ENCODE measurements at regions not wholly inside any gene's neighbourhood (a gene's known extent, or its start where the extent isn't known, plus 50 kb on each side); places are given as distances from the start of the nearest gene placed in this dataset.

GRCh38 chr5:6000867-6001266 is 377.5 kb downstream of the MED10 start:
- DNase-seq, result no peak
- no peaks in the 10 kb centered on the region for H3K9me3 Mint-ChIP-seq
- H3K4me1 Mint-ChIP-seq, result no peaks in the 10 kb centered on the region
- no peaks in the 10 kb centered on the region for H3K36me3 Mint-ChIP-seq (ENCODE audit: low read depth)
- no peak overlapping the region for H3K4me3 Mint-ChIP-seq
- intact Hi-C loops (cut with micrococcal nuclease), result no loop called here
- no peaks in the 10 kb centered on the region for H3K27me3 Mint-ChIP-seq
- H3K27ac Mint-ChIP-seq, result no peak overlapping the region

GRCh38 chr5:5995819-5996218 is 382.5 kb downstream of the MED10 start:
- H3K4me3 Mint-ChIP-seq, result no peak overlapping the region
- no peaks in the 10 kb centered on the region for H3K36me3 Mint-ChIP-seq (ENCODE audit: low read depth)
- no peak overlapping the region for H3K27ac Mint-ChIP-seq
- no peaks in the 10 kb centered on the region for H3K27me3 Mint-ChIP-seq
- no peaks in the 10 kb centered on the region for H3K4me1 Mint-ChIP-seq
- intact Hi-C loops (cut with micrococcal nuclease), result no loop called here
- DNase-seq, result no peak
- peaks cover 11% of the 10 kb centered on the region for H3K9me3 Mint-ChIP-seq

GRCh38 chr5:5986492-5987178 is 391.7 kb downstream of the MED10 start:
- Mint-ChIP-seq H3K27ac (no peak overlapping the region), H3K27me3 (no peaks in the 10 kb centered on the region), H3K4me3 (no peak overlapping the region), H3K9me3 (no peaks in the 10 kb centered on the region), H3K4me1 (no peaks in the 10 kb centered on the region), H3K36me3 (ENCODE audit: low read depth) (no peaks in the 10 kb centered on the region)
- intact Hi-C loops (cut with micrococcal nuclease), result no loop called here
- DNase-seq, result no peak

- Mint-ChIP-seq H3K36me3 (ENCODE audit: low read depth) (no peaks in the 10 kb centered on the region), H3K9me3 (no peaks in the 10 kb centered on the region), H3K27ac (no peak overlapping the region), H3K4me1 (no peaks in the 10 kb centered on the region), H3K4me3 (no peak overlapping the region), H3K27me3 (no peaks in the 10 kb centered on the region)
- no peak for DNase-seq
- intact Hi-C loops (cut with micrococcal nuclease), result no loop called here
Observed at GRCh38 chr5:5985332-5985731, 393.0 kb downstream of the MED10 start.

- intact Hi-C loops (cut with micrococcal nuclease), result no loop called here
- Mint-ChIP-seq H3K4me3 (no peak overlapping the region), H3K4me1 (no peaks in the 10 kb centered on the region), H3K36me3 (ENCODE audit: low read depth) (no peaks in the 10 kb centered on the region), H3K27ac (no peak overlapping the region), H3K27me3 (no peaks in the 10 kb centered on the region), H3K9me3 (no peaks in the 10 kb centered on the region)
- DNase-seq, result no peak
Observed at GRCh38 chr5:5983261-5983980, 394.9 kb downstream of the MED10 start.

- Mint-ChIP-seq H3K27me3 (no peaks in the 10 kb centered on the region), H3K4me1 (no peaks in the 10 kb centered on the region), H3K27ac (no peak overlapping the region), H3K9me3 (no peaks in the 10 kb centered on the region), H3K36me3 (ENCODE audit: low read depth) (no peaks in the 10 kb centered on the region), H3K4me3 (no peak overlapping the region)
- DNase-seq, result no peak
- intact Hi-C loops (cut with micrococcal nuclease), result no loop called here
Observed at GRCh38 chr5:5981562-5981961, 396.8 kb downstream of the MED10 start.

GRCh38 chr5:5980538-5980895 is 397.8 kb downstream of the MED10 start:
- H3K4me1 Mint-ChIP-seq, result no peaks in the 10 kb centered on the region
- no peaks in the 10 kb centered on the region for H3K27me3 Mint-ChIP-seq
- DNase-seq, result no peak
- no peaks in the 10 kb centered on the region for H3K9me3 Mint-ChIP-seq
- H3K36me3 Mint-ChIP-seq (ENCODE audit: low read depth), result no peaks in the 10 kb centered on the region
- H3K4me3 Mint-ChIP-seq, result no peak overlapping the region
- no peak overlapping the region for H3K27ac Mint-ChIP-seq
- intact Hi-C loops (cut with micrococcal nuclease), result no loop called here

- no peak overlapping the region for H3K4me3 Mint-ChIP-seq
- no peaks in the 10 kb centered on the region for H3K9me3 Mint-ChIP-seq
- intact Hi-C loops (cut with micrococcal nuclease), result no loop called here
- H3K27ac Mint-ChIP-seq, result no peak overlapping the region
- no peaks in the 10 kb centered on the region for H3K4me1 Mint-ChIP-seq
- H3K27me3 Mint-ChIP-seq, result no peaks in the 10 kb centered on the region
- H3K36me3 Mint-ChIP-seq (ENCODE audit: low read depth), result no peaks in the 10 kb centered on the region
- no peak for DNase-seq
Observed at GRCh38 chr5:5979761-5980537, 398.4 kb downstream of the MED10 start.

GRCh38 chr5:5979377-5979760 is 399.0 kb downstream of the MED10 start:
- Mint-ChIP-seq H3K4me3 (no peak overlapping the region), H3K27ac (no peak overlapping the region), H3K27me3 (no peaks in the 10 kb centered on the region), H3K4me1 (no peaks in the 10 kb centered on the region), H3K9me3 (no peaks in the 10 kb centered on the region), H3K36me3 (ENCODE audit: low read depth) (no peaks in the 10 kb centered on the region)
- DNase-seq, result no peak
- intact Hi-C loops (cut with micrococcal nuclease), result no loop called here

GRCh38 chr5:5978501-5979376 is 399.6 kb downstream of the MED10 start:
- H3K9me3 Mint-ChIP-seq, result no peaks in the 10 kb centered on the region
- no peak for DNase-seq
- no peaks in the 10 kb centered on the region for H3K4me1 Mint-ChIP-seq
- no peak overlapping the region for H3K4me3 Mint-ChIP-seq
- no peaks in the 10 kb centered on the region for H3K36me3 Mint-ChIP-seq (ENCODE audit: low read depth)
- H3K27me3 Mint-ChIP-seq, result no peaks in the 10 kb centered on the region
- intact Hi-C loops (cut with micrococcal nuclease), result no loop called here
- no peak overlapping the region for H3K27ac Mint-ChIP-seq

- no peaks in the 10 kb centered on the region for H3K36me3 Mint-ChIP-seq (ENCODE audit: low read depth)
- no peaks in the 10 kb centered on the region for H3K27me3 Mint-ChIP-seq
- H3K4me3 Mint-ChIP-seq, result no peak overlapping the region
- no peaks in the 10 kb centered on the region for H3K4me1 Mint-ChIP-seq
- intact Hi-C loops (cut with micrococcal nuclease), result no loop called here
- no peak overlapping the region for H3K27ac Mint-ChIP-seq
- DNase-seq, result no peak
- no peaks in the 10 kb centered on the region for H3K9me3 Mint-ChIP-seq
Observed at GRCh38 chr5:5971203-5971602, 407.1 kb downstream of the MED10 start.

- intact Hi-C loops (cut with micrococcal nuclease), result no loop called here
- Mint-ChIP-seq H3K27ac (no peak overlapping the region), H3K4me1 (no peaks in the 10 kb centered on the region), H3K36me3 (ENCODE audit: low read depth) (no peaks in the 10 kb centered on the region), H3K9me3 (no peaks in the 10 kb centered on the region), H3K4me3 (no peak overlapping the region), H3K27me3 (no peaks in the 10 kb centered on the region)
- no peak for DNase-seq
Observed at GRCh38 chr5:5969942-5970483, 408.3 kb downstream of the MED10 start.

GRCh38 chr5:5968981-5969380 is 409.4 kb downstream of the MED10 start:
- Mint-ChIP-seq H3K27ac (no peak overlapping the region), H3K27me3 (no peaks in the 10 kb centered on the region), H3K4me1 (no peaks in the 10 kb centered on the region), H3K36me3 (ENCODE audit: low read depth) (no peaks in the 10 kb centered on the region), H3K4me3 (no peak overlapping the region), H3K9me3 (no peaks in the 10 kb centered on the region)
- no peak for DNase-seq
- intact Hi-C loops (cut with micrococcal nuclease), result no loop called here
